Calu3 (cell line): ENCODE measurements at regions not wholly inside any gene's neighbourhood (a gene's known extent, or its start where the extent isn't known, plus 50 kb on each side); places are given as distances from the start of the nearest gene placed in this dataset.

Experiments
- BruUV-seq: library from RNA; stranded (reverse); fragments of 400-500 nt; replicated peaks from 2 replicates; lab custom pipeline; 2021; lab: Mats Ljungman, UMichigan
- CTCF ChIA-PET: fragments of 300-600 bp; sonication (Branson Sonifier 250); formaldehyde crosslinking; loops from one replicate; lab custom pipeline; 2022; ENCODE audit warnings: antibody characterized with exemption; lab: Charles Lee
- DNase-seq: peaks from one replicate; pipeline ENCODE4 v3.0.0; 2022
- H3K27ac Mint-ChIP-seq: one replicate; pipeline ENCODE4 v1.8.0; 2022; ENCODE audit warnings: mixed read lengths; ENCODE audit not compliant: unreplicated experiment
- H3K27me3 Mint-ChIP-seq: one replicate; pipeline ENCODE4 v1.8.0; 2022; ENCODE audit warnings: mixed read lengths; ENCODE audit not compliant: unreplicated experiment
- H3K36me3 Mint-ChIP-seq: one replicate; pipeline ENCODE4 v1.8.0; 2022; ENCODE audit warnings: mild to moderate bottlenecking, moderate library complexity, mixed read lengths; ENCODE audit not compliant: insufficient read depth, unreplicated experiment
- H3K4me1 Mint-ChIP-seq: one replicate; pipeline ENCODE4 v1.8.0; 2022; ENCODE audit warnings: mild to moderate bottlenecking, low read depth, mixed read lengths; ENCODE audit not compliant: unreplicated experiment
- H3K4me3 Mint-ChIP-seq: one replicate; pipeline ENCODE4 v1.8.0; 2022; ENCODE audit warnings: mild to moderate bottlenecking, low read depth, moderate library complexity, mixed read lengths; ENCODE audit not compliant: unreplicated experiment
- H3K9me3 Mint-ChIP-seq: one replicate; pipeline ENCODE4 v1.8.0; 2022; ENCODE audit warnings: low read depth, mixed read lengths; ENCODE audit not compliant: unreplicated experiment
- CTCF ChIP-seq: fragments of 200-600 bp; IDR thresholded peaks from one replicate; pipeline ENCODE4 v1.8.0; 2022; ENCODE audit warnings: antibody characterized with exemption; ENCODE audit not compliant: unreplicated experiment
- intact Hi-C: fragments of 100-400 bp; cut with micrococcal nuclease; formaldehyde crosslinking; loops from one replicate; pipeline ENCODE4 v1.10.0; 2022; ENCODE audit not compliant: unreplicated experiment

- DNase-seq, result no peak
- H3K27ac Mint-ChIP-seq, result no peak overlapping the region
- TF ChIP-seq CTCF, result no peak
- H3K9me3 Mint-ChIP-seq, result no peaks in the 10 kb centered on the region
- no peaks in the 10 kb centered on the region for H3K27me3 Mint-ChIP-seq
- CTCF ChIA-PET, result no interaction called here
- no TSS peak for BruUV-seq
- intact Hi-C loops, result no loop called here
- H3K36me3 Mint-ChIP-seq, result no peaks in the 10 kb centered on the region
- no peak overlapping the region for H3K4me3 Mint-ChIP-seq
- no peaks in the 10 kb centered on the region for H3K4me1 Mint-ChIP-seq
These were observed 183.7 kb upstream of the ARHGAP24 start for GRCh38 chr4:85291226-85291625.

DNA sequence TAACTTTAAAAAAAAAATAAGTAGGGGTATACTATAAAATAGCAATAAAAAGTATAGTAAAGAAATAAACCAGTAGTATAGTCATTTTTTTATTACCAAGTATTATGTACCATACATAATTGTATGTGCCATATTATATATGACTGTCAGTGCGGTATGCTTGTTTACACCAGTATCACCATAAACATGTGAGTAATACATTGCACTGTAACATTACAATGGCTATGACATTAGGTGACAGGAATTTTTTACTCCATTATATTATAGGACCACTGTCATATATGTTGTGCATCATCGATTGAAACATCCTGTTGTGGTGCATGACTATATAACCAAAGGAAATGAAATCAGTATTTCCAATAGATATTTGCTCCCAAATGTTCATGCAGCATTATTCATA is 176.9 kb upstream of the ARHGAP24 start:
- Mint-ChIP-seq H3K9me3 (no peaks in the 10 kb centered on the region), H3K27me3 (no peaks in the 10 kb centered on the region), H3K4me1 (no peaks in the 10 kb centered on the region), H3K27ac (no peak overlapping the region), H3K36me3 (no peaks in the 10 kb centered on the region), H3K4me3 (no peak overlapping the region)
- no peak for DNase-seq
- CTCF ChIA-PET, result no interaction called here
- no TSS peak for BruUV-seq
- no peak for TF ChIP-seq CTCF
- intact Hi-C loops, result no loop called here

DNA sequence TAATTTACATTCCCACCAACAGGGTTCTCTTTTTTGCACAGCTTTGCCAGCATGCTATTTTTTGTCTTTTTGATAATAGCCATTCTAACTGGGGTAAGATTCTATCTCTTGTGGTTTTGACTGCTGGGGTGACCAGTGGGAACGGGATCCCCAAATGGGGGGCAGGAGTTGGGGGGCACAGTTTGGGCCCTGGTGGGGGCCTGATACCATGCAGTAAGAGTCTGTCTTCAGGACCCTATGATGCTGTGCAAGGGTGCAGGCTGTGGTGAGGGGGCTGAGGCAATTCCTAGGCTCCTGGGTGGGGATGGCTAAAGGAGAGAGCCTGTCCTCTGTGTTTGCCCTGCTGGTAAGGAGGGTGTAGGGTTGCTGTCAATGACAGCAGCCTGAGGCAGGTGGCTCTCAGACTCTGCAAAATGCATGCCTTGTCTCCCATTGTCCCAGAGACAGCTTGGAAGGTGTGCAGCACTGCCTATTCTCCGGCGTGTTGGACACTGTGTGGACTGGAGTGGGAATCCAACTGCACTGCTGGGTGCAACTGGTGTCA is 172.7 kb upstream of the ARHGAP24 start:
- Mint-ChIP-seq H3K27me3 (no peaks in the 10 kb centered on the region), H3K36me3 (no peaks in the 10 kb centered on the region), H3K4me3 (no peak overlapping the region), H3K9me3 (no peaks in the 10 kb centered on the region), H3K27ac (no peak overlapping the region), H3K4me1 (no peaks in the 10 kb centered on the region)
- CTCF ChIA-PET, result interaction anchor here (0.7 kb wide), 1 partner anchor 257 kb away, joined by 3 read pairs; no protein-coding TSS in a partner anchor
- no peak for DNase-seq
- no peak for TF ChIP-seq CTCF
- intact Hi-C loops, result no loop called here
- BruUV-seq, result no TSS peak

DNA sequence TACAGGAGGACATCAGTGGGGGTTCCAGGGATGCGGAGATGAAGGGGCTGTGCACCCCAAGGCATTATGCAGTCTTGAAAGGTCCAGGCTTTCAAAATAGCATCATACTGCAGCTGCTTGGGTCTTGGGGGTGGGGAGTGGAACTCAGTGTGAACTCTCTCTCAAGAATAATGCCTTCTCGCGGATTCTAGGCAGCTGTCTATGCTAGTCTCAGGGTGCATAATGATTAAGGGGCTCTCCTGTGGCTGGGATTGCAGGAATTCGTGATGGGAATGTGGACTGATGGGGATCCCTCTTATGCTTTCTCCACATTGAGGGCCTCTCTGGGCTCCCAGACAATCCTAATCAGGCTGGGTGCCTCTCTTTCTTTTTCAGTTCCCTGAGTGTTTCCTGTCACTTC is 172.2 kb upstream of the ARHGAP24 start:
- no peak overlapping the region for H3K4me3 Mint-ChIP-seq
- H3K36me3 Mint-ChIP-seq, result no peaks in the 10 kb centered on the region
- TF ChIP-seq CTCF, result no peak
- H3K27me3 Mint-ChIP-seq, result no peaks in the 10 kb centered on the region
- intact Hi-C loops, result no loop called here
- CTCF ChIA-PET, result no interaction called here
- H3K27ac Mint-ChIP-seq, result no peak overlapping the region
- no peak for DNase-seq
- H3K4me1 Mint-ChIP-seq, result no peaks in the 10 kb centered on the region
- no peaks in the 10 kb centered on the region for H3K9me3 Mint-ChIP-seq
- BruUV-seq, result no TSS peak
